Hematopoietic multipotent progenitor cell (in vitro differentiated cells): ENCODE measurements at regions not wholly inside any gene's neighbourhood (a gene's known extent, or its start where the extent isn't known, plus 50 kb on each side); places are given as distances from the start of the nearest gene placed in this dataset. TPM values are rescaled to one million over a fixed set of nuclear protein-coding genes. Genes with fewer than 3 reads are reported as not detected.
"Not testable (repeated sequence)": the region's sequence is repeated elsewhere in the genome, so short reads cannot be mapped to it uniquely, and the experiment has no call there.

ENCODE experiments used
- DNase-seq, 3 donors: peaks; one replicate each; pipeline ENCODE4 v3.0.0-alpha.2; 2011 to 2015; ENCODE audit warnings: low read depth in 2 of 3, low spot score in 2 of 3
- small RNA-seq: library from RNA; depleted of rRNA; stranded (forward); fragments of <200 nt; gene quantifications from one replicate; pipeline ENCODE3, GENCODE V24; 2012

DNA sequence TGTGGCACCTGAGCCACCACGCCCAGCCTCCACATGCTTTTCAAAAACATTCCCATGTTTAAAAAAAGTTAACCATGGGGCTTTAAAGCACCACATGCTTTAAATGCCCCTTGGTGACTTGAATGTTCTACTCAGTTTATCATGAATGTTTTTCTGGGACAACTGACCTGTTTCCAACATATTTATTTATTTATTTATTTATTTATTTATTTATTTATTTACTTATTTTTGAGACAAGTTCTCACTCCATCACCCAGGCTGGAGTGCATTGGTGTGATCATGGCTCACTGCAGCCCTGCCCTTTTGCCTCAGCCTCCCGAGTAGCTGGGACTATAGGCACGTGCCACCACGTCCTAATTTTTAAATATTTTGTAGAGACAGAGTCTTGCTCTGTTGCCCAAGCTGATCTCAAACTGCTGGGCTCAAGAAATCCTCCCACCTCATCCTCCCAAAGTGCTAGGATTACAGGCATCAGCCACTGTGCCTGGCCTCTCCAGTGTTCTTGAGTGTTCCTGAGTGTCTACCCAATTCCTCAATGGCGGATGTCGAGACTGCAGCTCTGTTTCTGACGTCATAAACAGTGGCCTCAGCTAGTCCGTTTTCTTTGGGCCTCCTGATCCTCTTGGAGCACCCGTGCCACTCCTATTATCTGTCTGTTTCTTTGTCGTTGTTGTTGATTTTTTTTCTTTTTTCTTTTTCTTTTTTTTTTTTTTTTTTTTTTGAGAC lies 185.7 kb upstream of the TP53TG3 start:
- not testable (repeated sequence) for DNase-seq

DNA sequence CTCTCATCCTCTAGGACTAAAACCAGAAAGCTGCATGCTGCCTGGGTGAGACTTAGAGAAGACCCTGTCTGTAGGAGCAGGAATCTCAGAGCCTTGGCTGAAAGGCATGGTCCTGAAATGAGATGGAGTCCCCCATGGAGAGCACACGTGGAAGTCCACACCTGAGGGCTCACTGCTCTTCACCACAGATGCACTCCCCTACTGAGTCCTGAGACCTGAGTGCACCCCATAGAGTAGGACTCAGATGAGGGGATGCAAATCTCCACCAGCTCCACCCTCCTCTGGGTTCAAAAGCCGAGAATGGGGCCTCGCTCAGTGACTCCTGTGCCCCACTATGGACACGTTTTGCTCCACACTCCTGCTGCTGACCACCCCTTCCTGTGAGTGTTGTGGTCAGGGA lies 171.4 kb upstream of the TP53TG3 start:
- DNase-seq: not testable (repeated sequence)

DNA sequence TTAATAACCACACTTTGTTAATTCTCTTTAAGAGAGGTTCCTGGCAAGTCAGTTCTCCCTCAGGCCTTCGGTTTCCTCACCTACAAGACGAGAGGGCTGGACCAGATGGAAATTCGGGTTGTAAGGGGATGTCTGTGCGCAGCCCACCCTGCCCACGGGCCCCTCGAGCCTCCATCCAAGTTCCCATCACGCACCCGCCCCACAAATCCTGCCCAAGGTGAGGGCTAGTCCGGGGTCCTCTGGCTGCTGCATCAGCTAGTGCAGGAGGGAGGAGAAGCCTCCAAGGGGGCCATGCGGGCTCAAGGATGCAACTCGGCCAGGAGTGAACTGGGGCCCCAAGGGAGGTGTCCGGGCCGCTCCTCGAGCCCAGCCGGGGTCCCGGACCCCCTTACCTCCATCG lies 169.6 kb upstream of the TP53TG3 start:
- DNase-seq: not testable (repeated sequence)

DNA sequence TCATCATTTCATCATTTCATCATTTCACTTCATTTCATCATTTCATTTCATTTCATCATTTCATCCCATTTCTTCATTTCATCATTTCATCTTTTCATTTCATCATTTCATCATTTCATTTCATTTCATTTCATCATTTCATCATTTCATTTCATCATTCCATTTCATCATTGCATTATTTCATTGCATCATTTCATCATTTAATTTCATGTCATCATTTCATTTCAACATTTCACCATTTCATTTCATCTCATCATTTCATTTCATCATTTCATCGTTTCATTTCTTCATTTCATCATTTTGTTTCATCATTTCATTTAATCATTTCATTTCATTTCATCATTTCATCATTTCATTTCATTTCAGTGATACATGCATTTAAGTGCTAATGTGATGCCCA lies 166.9 kb upstream of the TP53TG3 start:
- not testable (repeated sequence) for DNase-seq

DNA sequence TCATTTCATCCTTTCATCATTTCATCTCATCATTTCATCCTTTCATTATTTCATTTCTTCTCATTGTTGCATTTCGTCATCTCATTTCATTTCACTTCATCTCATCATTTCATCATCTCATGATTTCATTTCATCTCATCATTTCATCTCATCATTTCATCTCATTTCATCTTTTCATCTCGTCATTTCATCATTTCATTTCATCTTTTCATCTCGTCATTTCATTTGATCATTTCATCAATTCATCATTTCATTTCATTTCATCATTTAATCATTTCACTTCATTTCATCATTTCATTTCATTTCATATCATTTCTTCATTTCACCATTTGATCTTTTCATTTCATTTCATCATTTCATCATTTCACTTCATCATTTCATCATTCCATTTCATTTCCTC lies 131.3 kb upstream of the TP53TG3 start:
- not testable (repeated sequence) for DNase-seq

DNA sequence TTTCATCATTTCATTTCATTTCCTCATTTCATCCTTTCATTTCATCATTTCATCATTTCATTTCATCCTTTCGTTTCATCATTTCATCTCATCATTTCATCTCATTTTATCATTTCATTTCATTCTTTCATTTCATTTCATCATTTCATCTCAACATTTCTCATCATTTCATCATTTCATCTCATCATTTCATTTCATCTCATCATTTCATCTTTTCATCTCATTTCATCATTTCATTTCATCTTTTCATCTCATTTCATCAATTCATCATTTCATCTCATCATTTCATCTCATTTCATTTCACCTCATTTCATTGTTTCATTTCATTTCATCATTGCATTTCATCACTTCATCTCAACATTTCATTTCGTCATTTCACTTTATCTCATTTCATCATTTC lies 129.7 kb upstream of the TP53TG3 start:
- DNase-seq: not testable (repeated sequence)

Small RNA genes in the stretch of these regions (small RNA-seq; reads per million reads assigned to genes)
- gene AC137761.2 (not detected), gene AC142086.2 (not detected)
